Activated CD8-positive, alpha-beta T cell treated with anti-CD3 and anti-CD28 coated beads, Interleukin-2, amount 10 ng/mL, durations not matched to agents 7 days and 5 days (primary cell): ENCODE measurements at regions not wholly inside any gene's neighbourhood (a gene's known extent, or its start where the extent isn't known, plus 50 kb on each side); places are given as distances from the start of the nearest gene placed in this dataset.

Experiments used
- ATAC-seq: fragments of 150-1000 bp; cut with Tn5 transposase; one replicate; pipeline ENCODE4 v1.10.0; 2021; ENCODE audit warnings: moderate library complexity
- CTCF ChIA-PET: fragments of 350-600 bp; sonication (Branson Sonifier 250); formaldehyde crosslinking; loops from one replicate; lab custom pipeline; 2021; ENCODE audit warnings: antibody characterized with exemption; lab: Charles Lee
- POLR2A ChIA-PET: fragments of 350-600 bp; sonication (Branson Sonifier 250); formaldehyde crosslinking; loops from one replicate; lab custom pipeline; 2021; ENCODE audit warnings: antibody characterized with exemption; lab: Charles Lee
- DNase-seq: peaks from one replicate; pipeline ENCODE4 v3.0.0-alpha.2; 2020
- H3K27ac Mint-ChIP-seq: one replicate; pipeline ENCODE4 v1.8.0; 2021; ENCODE audit warnings: mild to moderate bottlenecking, mixed read lengths
- H3K27me3 Mint-ChIP-seq: one replicate; pipeline ENCODE4 v1.8.0; 2021; ENCODE audit warnings: low read depth, mixed read lengths
- H3K36me3 Mint-ChIP-seq: one replicate; pipeline ENCODE4 v1.8.0; 2021; ENCODE audit warnings: low read depth, mixed read lengths
- H3K4me1 Mint-ChIP-seq: one replicate; pipeline ENCODE4 v1.8.0; 2021; ENCODE audit warnings: low read depth, mixed read lengths
- H3K4me3 Mint-ChIP-seq: one replicate; pipeline ENCODE4 v1.8.0; 2021; ENCODE audit warnings: mild to moderate bottlenecking, mixed read lengths
- H3K9me3 Mint-ChIP-seq: one replicate; pipeline ENCODE4 v1.8.0; 2022; ENCODE audit warnings: mixed read lengths; ENCODE audit not compliant: insufficient read depth

DNA sequence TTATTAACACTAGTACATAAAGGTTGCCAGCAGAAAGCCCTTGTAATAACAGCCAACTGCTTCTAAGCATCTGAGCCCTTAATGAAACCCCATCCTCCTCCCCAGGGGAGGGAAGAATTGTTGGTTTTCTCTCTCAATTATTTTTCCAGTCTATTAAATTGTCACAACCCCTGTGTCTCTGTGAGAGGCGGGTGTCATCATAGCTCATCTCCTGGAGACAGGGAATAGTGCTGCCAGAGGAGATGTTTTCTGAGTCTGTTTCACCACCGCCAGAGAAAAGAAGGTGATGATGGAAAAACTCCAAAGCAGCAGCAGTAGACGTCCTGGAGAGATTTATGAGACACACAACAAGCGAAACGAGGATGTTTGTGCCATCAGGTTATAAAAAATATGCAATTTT is 271.1 kb upstream of the NMUR2 start:
- Mint-ChIP-seq H3K9me3 (peaks cover 5% of the 10 kb centered on the region), H3K4me3 (no peak overlapping the region), H3K4me1 (no peaks in the 10 kb centered on the region), H3K27me3 (no peaks in the 10 kb centered on the region), H3K36me3 (no peaks in the 10 kb centered on the region), H3K27ac (no peak overlapping the region)
- CTCF ChIA-PET, result no interaction called here
- DNase-seq (no peak), ATAC-seq (no peak)
- POLR2A ChIA-PET, result no interaction called here

DNA sequence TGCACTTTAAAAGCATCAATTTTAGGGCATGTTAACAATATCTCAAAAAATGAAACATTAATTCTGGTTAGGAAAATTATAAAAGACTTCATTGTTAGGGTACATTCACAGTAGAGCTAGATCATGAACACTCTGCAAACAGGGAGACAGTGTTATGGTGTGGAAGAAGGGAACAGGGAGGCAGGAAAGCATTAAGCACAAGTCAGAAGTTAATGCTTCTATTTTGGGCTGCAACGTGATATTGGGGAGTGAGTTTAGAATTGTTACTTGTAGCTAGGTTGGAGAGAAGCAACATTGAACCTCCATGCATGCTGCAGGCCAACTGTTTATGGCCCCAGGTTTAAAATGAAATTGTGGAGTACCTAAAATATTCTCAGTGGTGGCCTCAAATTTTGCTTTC is 278.1 kb upstream of the NMUR2 start:
- Mint-ChIP-seq H3K36me3 (no peaks in the 10 kb centered on the region), H3K27ac (no peak overlapping the region), H3K4me3 (no peak overlapping the region), H3K27me3 (no peaks in the 10 kb centered on the region), H3K4me1 (no peaks in the 10 kb centered on the region), H3K9me3 (peaks cover 15% of the 10 kb centered on the region)
- ChIA-PET CTCF (no interaction called here), POLR2A (no interaction called here)
- DNase-seq (no peak), ATAC-seq (no peak)

DNA sequence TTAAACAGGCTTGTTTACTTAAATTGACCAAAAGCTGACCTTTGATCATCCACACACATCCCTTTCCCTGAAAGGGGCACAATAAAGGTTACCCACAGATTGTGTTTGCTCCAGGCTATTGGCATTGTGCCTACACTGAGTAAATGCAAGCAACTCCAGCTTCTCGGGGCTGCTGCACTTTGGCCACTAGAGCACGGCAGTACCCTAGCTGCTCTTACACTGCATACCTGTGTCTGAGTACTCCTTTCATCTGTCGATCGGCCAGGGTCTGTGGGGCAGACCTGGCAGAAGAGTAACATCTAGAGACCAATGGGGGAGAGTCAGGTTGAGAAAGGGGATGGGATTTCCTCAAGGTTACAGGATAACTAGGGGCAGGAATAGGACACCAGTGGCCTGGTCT is 281.9 kb upstream of the NMUR2 start:
- ChIA-PET CTCF (no interaction called here), POLR2A (no interaction called here)
- Mint-ChIP-seq H3K27me3 (no peaks in the 10 kb centered on the region), H3K4me3 (no peak overlapping the region), H3K36me3 (no peaks in the 10 kb centered on the region), H3K27ac (no peak overlapping the region), H3K4me1 (no peaks in the 10 kb centered on the region), H3K9me3 (peaks cover 4% of the 10 kb centered on the region)
- ATAC-seq (no peak), DNase-seq (no peak)

DNA sequence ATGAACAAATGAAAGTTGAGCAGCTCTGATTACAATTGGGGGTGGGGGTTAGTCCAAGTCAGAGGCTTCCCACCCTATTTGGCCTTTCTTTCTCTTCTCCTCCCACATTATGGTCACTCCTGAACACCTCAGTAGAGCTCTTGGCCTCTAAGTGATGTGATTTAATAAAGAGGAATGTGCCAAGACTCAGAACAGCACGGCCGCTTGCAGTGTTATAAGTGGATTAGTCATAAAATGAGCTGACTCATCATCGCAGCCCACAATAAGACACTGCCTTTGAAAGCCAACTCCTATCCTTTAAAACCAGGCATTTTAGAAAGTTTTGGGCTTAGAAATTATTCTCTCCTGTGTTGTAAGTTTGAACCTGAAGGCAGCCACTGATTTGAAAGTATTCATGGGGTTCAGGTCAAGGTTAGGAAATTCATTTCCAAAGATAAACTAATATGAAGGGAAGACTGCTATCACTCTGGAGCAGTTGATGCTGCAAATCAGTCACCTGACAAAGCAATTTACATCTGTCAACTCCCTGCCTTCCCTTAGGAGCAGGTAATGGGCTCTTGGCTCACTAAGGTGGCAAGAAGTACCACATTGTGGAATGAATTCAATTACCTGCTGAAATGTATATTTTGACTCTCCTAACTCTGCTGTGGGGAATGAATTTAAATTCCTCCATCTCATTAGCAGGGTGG is 283.6 kb upstream of the NMUR2 start:
- H3K4me3 Mint-ChIP-seq, result no peak overlapping the region
- H3K9me3 Mint-ChIP-seq, result peaks cover 4% of the 10 kb centered on the region
- H3K4me1 Mint-ChIP-seq, result no peaks in the 10 kb centered on the region
- no peaks in the 10 kb centered on the region for H3K36me3 Mint-ChIP-seq
- H3K27me3 Mint-ChIP-seq, result no peaks in the 10 kb centered on the region
- POLR2A ChIA-PET, result no interaction called here
- H3K27ac Mint-ChIP-seq, result no peak overlapping the region
- no peak for ATAC-seq
- DNase-seq, result no peak
- CTCF ChIA-PET, result no interaction called here

DNA sequence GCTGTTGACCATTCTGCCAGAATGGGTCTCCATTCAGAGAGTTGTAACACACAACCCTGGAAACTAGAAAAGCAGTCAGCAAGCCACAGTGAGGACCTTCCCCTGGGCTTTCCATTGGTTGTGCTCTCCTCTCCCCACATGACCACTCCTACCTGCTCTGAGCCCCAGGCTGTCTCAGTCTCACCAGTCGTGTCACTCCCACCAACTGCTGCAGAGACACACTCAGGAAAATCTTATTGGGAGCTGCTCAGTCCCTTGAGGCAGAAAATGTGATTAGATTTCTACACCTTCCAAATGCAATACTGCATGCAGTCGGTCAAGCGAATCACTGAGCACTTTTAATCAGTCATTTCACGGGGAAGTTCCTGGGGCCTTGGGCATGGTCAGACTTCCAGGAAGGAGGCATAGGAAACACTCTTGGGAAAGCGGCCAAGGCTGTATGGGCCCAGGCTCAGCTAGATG is 284.2 kb upstream of the NMUR2 start:
- Mint-ChIP-seq H3K4me3 (no peak overlapping the region), H3K27ac (no peak overlapping the region), H3K9me3 (peaks cover 4% of the 10 kb centered on the region), H3K4me1 (no peaks in the 10 kb centered on the region), H3K36me3 (no peaks in the 10 kb centered on the region), H3K27me3 (no peaks in the 10 kb centered on the region)
- no peak for ATAC-seq
- no peak for DNase-seq
- CTCF ChIA-PET, result no interaction called here
- POLR2A ChIA-PET, result no interaction called here

DNA sequence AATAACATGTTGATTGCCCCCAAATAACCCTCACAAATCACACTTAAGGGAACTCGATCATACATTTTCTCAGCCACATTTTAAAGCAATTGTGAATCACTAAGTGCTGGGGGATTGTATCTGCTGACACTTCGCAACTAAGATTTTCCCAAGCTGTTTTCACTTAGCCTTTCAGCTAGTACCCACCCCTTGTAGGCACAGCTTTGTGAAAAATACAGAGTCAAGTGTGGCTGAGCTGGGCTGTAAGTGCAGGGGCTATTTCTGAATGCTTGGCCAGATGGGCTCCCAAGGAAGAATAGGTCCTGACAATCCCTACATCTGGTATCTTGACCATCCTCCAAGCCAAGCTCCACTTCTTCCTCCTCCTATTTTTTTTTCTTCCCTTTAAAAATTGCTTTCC is 289.2 kb upstream of the NMUR2 start:
- ChIA-PET CTCF (no interaction called here), POLR2A (no interaction called here)
- Mint-ChIP-seq H3K36me3 (no peaks in the 10 kb centered on the region), H3K4me3 (no peak overlapping the region), H3K27ac (no peak overlapping the region), H3K9me3 (no peaks in the 10 kb centered on the region), H3K27me3 (no peaks in the 10 kb centered on the region), H3K4me1 (no peaks in the 10 kb centered on the region)
- ATAC-seq, result no peak
- no peak for DNase-seq

DNA sequence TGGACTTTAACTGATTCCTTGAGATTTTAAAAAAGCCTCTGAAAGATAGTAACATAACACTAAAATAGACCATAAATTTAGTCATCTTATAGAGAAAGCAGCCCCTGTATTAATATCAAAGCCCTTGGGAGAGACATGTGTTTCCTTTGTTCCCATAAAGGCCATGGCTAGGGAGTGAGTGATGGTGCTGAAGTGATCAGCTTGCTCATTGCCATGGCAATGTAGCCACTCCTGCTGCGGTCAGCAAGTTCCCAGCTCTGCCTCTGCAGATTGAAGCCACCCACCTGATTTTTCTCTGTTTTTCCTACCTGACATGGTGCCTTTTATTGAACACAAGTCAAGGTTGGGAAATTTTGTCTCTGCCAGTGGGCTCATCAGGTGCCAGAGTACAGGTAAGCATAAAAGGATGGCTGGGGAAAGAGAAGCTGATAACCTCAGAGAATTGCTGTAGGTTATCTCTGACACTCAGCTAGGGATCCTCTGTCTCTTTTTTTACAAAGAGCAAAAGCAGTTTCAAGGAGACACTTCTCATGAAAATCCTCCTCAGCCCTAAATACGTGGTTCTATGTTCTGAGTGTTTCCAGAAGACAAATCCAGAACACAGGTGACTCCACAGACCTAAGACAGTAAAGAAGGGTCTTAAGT is 296.3 kb upstream of the NMUR2 start:
- no peaks in the 10 kb centered on the region for H3K27me3 Mint-ChIP-seq
- H3K36me3 Mint-ChIP-seq, result no peaks in the 10 kb centered on the region
- no peak for ATAC-seq
- CTCF ChIA-PET, result no interaction called here
- POLR2A ChIA-PET, result no interaction called here
- DNase-seq, result no peak
- no peaks in the 10 kb centered on the region for H3K4me1 Mint-ChIP-seq
- H3K9me3 Mint-ChIP-seq, result peaks cover 4% of the 10 kb centered on the region
- no peak overlapping the region for H3K27ac Mint-ChIP-seq
- no peak overlapping the region for H3K4me3 Mint-ChIP-seq

DNA sequence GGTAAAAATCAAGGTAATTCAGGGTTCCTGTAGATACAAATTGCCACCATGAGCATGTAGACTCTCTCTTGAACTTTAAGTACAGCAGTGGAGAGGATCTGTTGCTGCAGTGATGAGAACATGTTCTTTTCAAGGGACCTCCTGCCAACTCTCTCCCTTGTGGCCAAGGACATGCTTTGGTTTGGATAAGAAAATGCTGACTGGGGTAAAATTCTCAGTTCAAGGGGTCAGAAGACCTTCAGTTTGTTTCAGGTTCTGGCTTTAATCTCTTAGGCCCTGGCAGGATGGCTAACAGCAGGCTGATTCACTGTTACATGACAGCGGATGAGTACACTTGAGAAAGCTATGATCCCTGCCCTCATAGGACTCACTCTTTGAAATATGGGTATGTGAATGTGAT is 299.2 kb upstream of the NMUR2 start:
- ATAC-seq (no peak), DNase-seq (no peak)
- H3K27ac Mint-ChIP-seq, result no peak overlapping the region
- no peaks in the 10 kb centered on the region for H3K36me3 Mint-ChIP-seq
- H3K9me3 Mint-ChIP-seq, result peaks cover 5% of the 10 kb centered on the region
- CTCF ChIA-PET, result no interaction called here
- H3K27me3 Mint-ChIP-seq, result no peaks in the 10 kb centered on the region
- H3K4me1 Mint-ChIP-seq, result no peaks in the 10 kb centered on the region
- H3K4me3 Mint-ChIP-seq, result no peak overlapping the region
- POLR2A ChIA-PET, result no interaction called here

DNA sequence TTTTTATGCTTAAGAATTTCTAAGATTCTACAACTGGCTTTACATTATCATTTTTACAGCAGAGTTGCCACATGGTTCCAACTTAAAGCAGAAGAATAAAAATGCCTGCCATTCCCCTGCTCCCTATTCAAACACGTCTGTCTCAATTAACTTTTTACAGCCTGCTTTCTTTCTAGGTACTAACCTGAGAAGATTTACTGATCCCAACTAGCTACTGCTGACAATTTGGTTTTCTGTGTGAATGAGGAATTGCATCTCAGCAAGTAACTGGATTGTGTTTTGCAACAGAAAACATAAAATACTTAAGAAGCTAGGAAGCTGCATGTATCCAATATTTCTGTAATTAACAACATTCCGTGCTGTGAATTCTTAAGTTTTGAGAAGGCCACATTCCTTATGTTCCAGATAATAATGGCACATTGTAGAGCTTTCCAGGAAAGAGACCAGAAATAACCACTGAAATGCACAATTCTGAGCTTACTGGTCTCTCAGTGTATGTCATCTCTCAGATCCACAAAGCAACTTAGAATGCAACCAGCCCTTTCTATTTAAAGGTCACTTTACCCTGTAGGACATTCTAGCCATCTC is 306.8 kb upstream of the NMUR2 start:
- Mint-ChIP-seq H3K4me1 (no peaks in the 10 kb centered on the region), H3K27me3 (no peaks in the 10 kb centered on the region), H3K9me3 (peaks cover 4% of the 10 kb centered on the region), H3K36me3 (no peaks in the 10 kb centered on the region), H3K4me3 (no peak overlapping the region), H3K27ac (no peak overlapping the region)
- no peak for DNase-seq
- ChIA-PET POLR2A (no interaction called here), CTCF (no interaction called here)
- no peak for ATAC-seq

DNA sequence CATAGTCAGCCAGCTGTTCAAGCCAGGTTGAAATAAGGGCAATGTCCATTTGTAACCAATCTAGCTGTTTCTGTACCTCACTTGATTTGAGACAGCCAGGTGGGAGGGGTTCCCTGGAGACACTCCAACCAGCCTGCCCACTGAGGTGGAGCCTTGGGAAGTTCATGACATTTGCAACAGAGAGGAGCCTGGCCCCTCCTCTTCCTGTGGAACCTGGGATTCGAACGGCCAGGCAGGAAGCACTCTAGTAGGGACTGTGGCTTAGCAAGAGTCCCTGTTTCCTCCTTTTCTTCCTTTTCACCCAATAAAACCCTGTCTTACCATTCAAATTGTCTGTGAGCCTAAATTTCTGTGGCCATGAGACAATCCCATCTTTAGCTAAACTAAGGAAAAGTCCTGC is 312.3 kb upstream of the NMUR2 start:
- H3K27ac Mint-ChIP-seq, result no peak overlapping the region
- ChIA-PET POLR2A (no interaction called here), CTCF (interaction anchor here (0.8 kb wide), 1 partner anchor 10 kb away, joined by 3 read pairs; no protein-coding TSS in a partner anchor)
- no peaks in the 10 kb centered on the region for H3K36me3 Mint-ChIP-seq
- H3K27me3 Mint-ChIP-seq, result no peaks in the 10 kb centered on the region
- ATAC-seq (no peak), DNase-seq (no peak)
- H3K4me1 Mint-ChIP-seq, result no peaks in the 10 kb centered on the region
- H3K4me3 Mint-ChIP-seq, result no peak overlapping the region
- H3K9me3 Mint-ChIP-seq, result peaks cover 7% of the 10 kb centered on the region

DNA sequence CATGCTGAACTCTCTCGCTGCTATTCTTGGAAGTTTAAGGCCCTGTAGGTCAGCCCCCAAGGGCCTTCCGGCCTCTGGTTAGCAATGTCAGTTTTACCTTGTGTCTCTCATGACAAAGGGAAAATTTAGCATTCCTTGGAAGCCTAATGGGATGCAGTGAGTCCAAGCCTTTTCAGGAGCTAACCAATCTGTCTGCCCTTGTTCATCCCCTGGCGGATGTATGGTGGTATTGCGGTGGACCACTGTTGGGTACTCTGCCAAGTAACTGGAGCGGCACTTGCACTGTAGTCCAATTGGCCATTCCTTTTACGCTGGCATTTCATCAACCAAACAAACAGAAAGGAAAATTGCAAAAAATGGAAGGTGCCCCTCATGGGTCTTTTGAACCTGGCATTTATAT is 318.4 kb upstream of the NMUR2 start:
- CTCF ChIA-PET, result no interaction called here
- POLR2A ChIA-PET, result no interaction called here
- no peak overlapping the region for H3K27ac Mint-ChIP-seq
- H3K9me3 Mint-ChIP-seq, result peaks cover 19% of the 10 kb centered on the region
- H3K4me1 Mint-ChIP-seq, result no peaks in the 10 kb centered on the region
- H3K4me3 Mint-ChIP-seq, result no peak overlapping the region
- no peaks in the 10 kb centered on the region for H3K27me3 Mint-ChIP-seq
- no peaks in the 10 kb centered on the region for H3K36me3 Mint-ChIP-seq
- DNase-seq (no peak), ATAC-seq (no peak)

DNA sequence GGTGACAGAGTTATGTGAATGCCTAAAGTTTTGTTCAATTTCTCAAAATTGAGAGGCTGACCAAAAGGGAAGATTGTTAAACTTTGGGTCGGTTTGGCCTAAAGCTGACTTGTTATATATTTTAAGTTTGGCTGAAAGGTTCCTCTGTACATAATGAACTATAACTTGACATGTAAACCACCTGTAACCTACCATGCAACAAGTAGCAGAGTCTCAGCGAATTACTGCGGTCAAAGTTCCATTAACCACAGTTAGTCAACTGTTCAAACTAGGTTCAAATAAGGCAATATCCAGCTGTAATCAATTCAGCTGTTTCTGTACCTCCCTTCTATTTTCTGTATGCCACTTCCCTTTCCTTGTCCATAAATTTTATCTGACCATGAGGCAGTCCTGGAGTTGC is 325.1 kb upstream of the NMUR2 start:
- Mint-ChIP-seq H3K4me1 (no peaks in the 10 kb centered on the region), H3K36me3 (no peaks in the 10 kb centered on the region), H3K9me3 (no peaks in the 10 kb centered on the region), H3K27me3 (no peaks in the 10 kb centered on the region), H3K27ac (no peak overlapping the region), H3K4me3 (no peak overlapping the region)
- CTCF ChIA-PET, result no interaction called here
- POLR2A ChIA-PET, result no interaction called here
- ATAC-seq (no peak), DNase-seq (no peak)
